Gastrocnemius medialis (tissue), 4 donors: ENCODE measurements at regions not wholly inside any gene's neighbourhood (a gene's known extent, or its start where the extent isn't known, plus 50 kb on each side); places are given as distances from the start of the nearest gene placed in this dataset.

ENCODE experiments used
- CTCF ChIP-seq, 5 experiments: fragments of 450-650 bp in 3 of 5; fragments of 200-600 bp in 2 of 5; sonication (generic) in 2 of 5; IDR thresholded peaks in 4 of 5; conservative IDR thresholded peaks in 1 of 5; 1 replicate in 4 of 5; 2 replicates in 1 of 5; pipeline ENCODE4 v1.5.1; 2016 to 2019; ENCODE audit warnings: antibody characterized with exemption in 5 of 5, mild to moderate bottlenecking in 3 of 5, moderate library complexity in 3 of 5
- POLR2A ChIP-seq, 2 donors: fragments of 450-650 bp; IDR thresholded peaks; one replicate each; pipeline ENCODE4 v1.6.1; 2017; ENCODE audit warnings: antibody characterized with exemption in 2 of 2, mild to moderate bottlenecking in 2 of 2, moderate library complexity in 2 of 2

- no peak for TF ChIP-seq POLR2A (IDR thresholded peaks at IDR 0.05)
- TF ChIP-seq CTCF (IDR thresholded peaks at IDR 0.05 in 4 of 5, conservative IDR thresholded peaks at IDR 0.05 in 1 of 5) = no peak
These were observed 435.4 kb upstream of the GOLIM4 start for GRCh38 chr3:168531116-168531515.
